ENCODE measurements at regions not wholly inside any gene's neighbourhood (a gene's known extent, or its start where the extent isn't known, plus 50 kb on each side); places are given as distances from the start of the nearest gene placed in this dataset.

GRCh38 chr7:45987521-45988290 lies 66.6 kb upstream of the IGFBP3 start:
- TF ChIP-seq, protein P1, sequence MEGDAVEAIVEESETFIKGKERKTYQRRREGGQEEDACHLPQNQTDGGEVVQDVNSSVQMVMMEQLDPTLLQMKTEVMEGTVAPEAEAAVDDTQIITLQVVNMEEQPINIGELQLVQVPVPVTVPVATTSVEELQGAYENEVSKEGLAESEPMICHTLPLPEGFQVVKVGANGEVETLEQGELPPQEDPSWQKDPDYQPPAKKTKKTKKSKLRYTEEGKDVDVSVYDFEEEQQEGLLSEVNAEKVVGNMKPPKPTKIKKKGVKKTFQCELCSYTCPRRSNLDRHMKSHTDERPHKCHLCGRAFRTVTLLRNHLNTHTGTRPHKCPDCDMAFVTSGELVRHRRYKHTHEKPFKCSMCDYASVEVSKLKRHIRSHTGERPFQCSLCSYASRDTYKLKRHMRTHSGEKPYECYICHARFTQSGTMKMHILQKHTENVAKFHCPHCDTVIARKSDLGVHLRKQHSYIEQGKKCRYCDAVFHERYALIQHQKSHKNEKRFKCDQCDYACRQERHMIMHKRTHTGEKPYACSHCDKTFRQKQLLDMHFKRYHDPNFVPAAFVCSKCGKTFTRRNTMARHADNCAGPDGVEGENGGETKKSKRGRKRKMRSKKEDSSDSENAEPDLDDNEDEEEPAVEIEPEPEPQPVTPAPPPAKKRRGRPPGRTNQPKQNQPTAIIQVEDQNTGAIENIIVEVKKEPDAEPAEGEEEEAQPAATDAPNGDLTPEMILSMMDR (IDR thresholded peaks at IDR 0.05; ENCODE audit: extremely low read depth, low read depth, low read length), result no peak
- H3K36me3 ChIP-seq (ENCODE audit: insufficient read depth, low read length), result no peaks in the 10 kb centered on the region

DNA sequence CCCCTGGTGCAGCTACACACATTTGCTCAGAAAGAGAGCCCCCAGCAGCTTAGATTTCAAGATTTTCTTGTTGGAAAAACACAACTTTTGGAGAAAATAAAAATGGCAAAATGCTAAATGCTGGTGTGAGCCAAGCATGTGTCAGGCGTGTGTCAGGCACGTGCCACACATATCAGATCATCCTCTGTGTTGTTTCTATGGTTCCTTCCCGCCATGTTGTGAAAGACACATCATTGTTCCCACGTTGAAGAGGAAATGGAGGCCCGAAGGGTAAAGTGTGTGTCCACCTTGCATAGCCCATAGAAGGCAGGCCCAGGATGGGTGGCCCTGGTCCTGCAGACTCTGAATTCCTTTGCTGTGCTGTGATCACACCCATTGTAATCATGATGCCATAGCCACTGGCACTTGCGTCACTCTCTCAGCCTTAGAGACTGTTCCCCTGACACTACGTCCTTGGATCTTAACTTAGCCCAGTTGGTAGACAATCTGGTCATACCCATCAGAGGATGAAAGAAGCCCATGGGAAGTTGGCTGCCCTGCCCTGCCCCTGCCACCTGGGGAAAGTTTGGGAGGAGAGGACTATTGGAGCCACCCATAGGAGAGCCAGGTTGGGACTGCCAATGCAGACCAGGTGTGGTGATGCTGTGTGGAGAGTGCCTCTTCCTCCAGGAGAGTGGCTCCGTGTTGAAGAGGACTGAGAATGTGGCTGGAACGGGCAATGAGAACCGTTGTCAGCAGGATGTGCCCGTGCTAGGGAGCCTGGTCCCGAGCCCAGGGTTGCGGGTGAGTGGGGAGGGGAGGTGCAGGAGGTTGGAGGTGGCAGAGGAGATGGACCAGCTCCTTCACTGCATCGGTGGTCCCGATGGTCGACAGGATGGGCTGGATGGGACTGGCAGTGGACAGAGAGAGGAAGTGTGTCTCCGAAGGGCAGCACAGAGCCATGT lies 65.6 kb upstream of the IGFBP3 start:
- no peak overlapping the region for H3K4me2 ChIP-seq (ENCODE audit: insufficient read depth, low read length)
- H3K4me3 ChIP-seq (ENCODE audit: insufficient read depth, low read length), result no peak overlapping the region
- H3K36me3 ChIP-seq (ENCODE audit: insufficient read depth, low read length), result no peaks in the 10 kb centered on the region
- H4K20me1 ChIP-seq (ENCODE audit: insufficient read depth, low read length), result no peaks in the 10 kb centered on the region
- no peaks in the 10 kb centered on the region for H3K9me3 ChIP-seq (ENCODE audit: low read depth, low read length)
- no peaks in the 10 kb centered on the region for H3K27me3 ChIP-seq (ENCODE audit: insufficient read depth, low read length)
- no peak for DNase-seq (ENCODE audit: insufficient read length, low spot score, missing footprints)
- H3K79me2 ChIP-seq (ENCODE audit: insufficient read depth, low read length), result no peaks in the 10 kb centered on the region
- TF ChIP-seq, protein P1 (IDR thresholded peaks at IDR 0.05; ENCODE audit: extremely low read depth, low read depth, low read length), result no peak
- H3K4me1 ChIP-seq (ENCODE audit: insufficient read depth, low read length), result peaks cover 5% of the 10 kb centered on the region
- no peak overlapping the region for H2AFZ ChIP-seq (ENCODE audit: low read length)
- H3K27ac ChIP-seq (ENCODE audit: low read depth, low read length), result no peak overlapping the region

More at GRCh38 chr7:45987521-45988290, 66.6 kb upstream of the IGFBP3 start:
- Histone ChIP-seq H3K9me3 (ENCODE audit: low read depth, low read length) (no peaks in the 10 kb centered on the region), H4K20me1 (ENCODE audit: insufficient read depth, low read length) (no peaks in the 10 kb centered on the region), H3K27me3 (ENCODE audit: insufficient read depth, low read length) (no peaks in the 10 kb centered on the region), H2AFZ (ENCODE audit: low read length) (no peak overlapping the region), H3K4me3 (ENCODE audit: insufficient read depth, low read length) (no peak overlapping the region), H3K4me2 (ENCODE audit: insufficient read depth, low read length) (no peak overlapping the region), H3K4me1 (ENCODE audit: insufficient read depth, low read length) (peaks cover 5% of the 10 kb centered on the region), H3K27ac (ENCODE audit: low read depth, low read length) (no peak overlapping the region), H3K79me2 (ENCODE audit: insufficient read depth, low read length) (no peaks in the 10 kb centered on the region)
- no peak for DNase-seq (ENCODE audit: insufficient read length, low spot score, missing footprints)

DNA sequence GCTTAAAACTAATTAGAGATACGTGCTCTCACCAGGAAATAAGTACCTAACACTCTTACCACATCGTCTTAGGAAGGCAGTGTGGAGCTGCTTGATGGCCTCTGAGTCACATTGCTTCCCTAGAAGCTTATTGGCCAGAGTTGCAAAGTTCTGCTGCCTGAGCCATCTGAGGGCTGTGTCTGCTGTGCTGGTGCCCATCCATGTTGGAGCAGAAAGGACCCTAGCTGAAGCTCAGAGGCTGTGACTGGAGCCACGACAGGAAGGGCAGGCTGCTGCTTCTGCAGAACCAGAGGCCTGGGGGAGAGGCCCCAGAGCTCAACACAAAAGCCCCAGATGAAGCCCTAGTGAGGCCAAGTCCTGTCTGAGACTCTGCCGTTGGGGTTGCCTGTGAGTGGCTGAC lies 64.8 kb upstream of the IGFBP3 start:
- H3K79me2 ChIP-seq (ENCODE audit: insufficient read depth, low read length), result no peaks in the 10 kb centered on the region
- DNase-seq (ENCODE audit: insufficient read length, low spot score, missing footprints), result peak; percentile 92
- H3K9me3 ChIP-seq (ENCODE audit: low read depth, low read length), result no peaks in the 10 kb centered on the region
- TF ChIP-seq, protein P1 (IDR thresholded peaks at IDR 0.05; ENCODE audit: extremely low read depth, low read depth, low read length), result no peak
- peak overlapping the region; percentile 47 for H2AFZ ChIP-seq (ENCODE audit: low read length)
- H4K20me1 ChIP-seq (ENCODE audit: insufficient read depth, low read length), result no peaks in the 10 kb centered on the region
- no peaks in the 10 kb centered on the region for H3K36me3 ChIP-seq (ENCODE audit: insufficient read depth, low read length)
- H3K4me2 ChIP-seq (ENCODE audit: insufficient read depth, low read length), result no peak overlapping the region
- no peaks in the 10 kb centered on the region for H3K27me3 ChIP-seq (ENCODE audit: insufficient read depth, low read length)
- no peak overlapping the region for H3K4me3 ChIP-seq (ENCODE audit: insufficient read depth, low read length)
- no peak overlapping the region for H3K27ac ChIP-seq (ENCODE audit: low read depth, low read length)
- H3K4me1 ChIP-seq (ENCODE audit: insufficient read depth, low read length), result peaks cover 10% of the 10 kb centered on the region

All from osteoblast (primary cell).